HCT116 (cell line): ENCODE measurements at regions not wholly inside any gene's neighbourhood (a gene's known extent, or its start where the extent isn't known, plus 50 kb on each side); places are given as distances from the start of the nearest gene placed in this dataset.

Source experiments
- CBX3 ChIP-seq: IDR thresholded peaks from 2 replicates; pipeline ENCODE4 v1.6.1; 2012; ENCODE audit warnings: low read depth
- CTCF ChIP-seq, 3 experiments: fragments of 200-600 bp in 1 of 3; sonication (generic) in 1 of 3; IDR thresholded peaks in 2 of 3; conservative IDR thresholded peaks in 1 of 3; 2 replicates each; pipeline ENCODE4 v1.5.1; 2012 to 2017; ENCODE audit warnings: low read depth in 2 of 3, low read length in 2 of 3, antibody characterized with exemption in 1 of 3, borderline replicate concordance in 1 of 3, control low read depth in 1 of 3, mild to moderate bottlenecking in 1 of 3, mixed read lengths in 1 of 3, mixed run types in 1 of 3, moderate library complexity in 1 of 3; ENCODE audit not compliant: insufficient read depth in 1 of 3
- EGR1 ChIP-seq: IDR thresholded peaks from 2 replicates; pipeline ENCODE4 v1.6.1; 2012; ENCODE audit warnings: low read depth
- EZH2 ChIP-seq: fragments of 200-600 bp; sonication (generic); IDR thresholded peaks from 2 replicates; pipeline ENCODE4 v1.6.1; 2017; ENCODE audit warnings: antibody characterized with exemption, mixed run types
- EZH2phosphoT487 ChIP-seq: fragments of 200-600 bp; IDR thresholded peaks from 2 replicates; pipeline ENCODE4 v1.6.1; 2018; ENCODE audit warnings: antibody characterized with exemption, borderline replicate concordance
- MAX ChIP-seq: IDR thresholded peaks from 2 replicates; pipeline ENCODE4 v1.6.1; 2012
- POLR2A ChIP-seq: IDR thresholded peaks from 2 replicates; pipeline ENCODE4 v1.7.0; 2011; ENCODE audit warnings: borderline replicate concordance; ENCODE audit not compliant: insufficient read depth, insufficient read length; ENCODE audit errors: extremely low read depth
- POLR2AphosphoS5 ChIP-seq: IDR thresholded peaks from 2 replicates; pipeline ENCODE4 v1.6.1; 2011; ENCODE audit warnings: mild to moderate bottlenecking, low read depth, low read length, moderate library complexity
- REST ChIP-seq: IDR thresholded peaks from 2 replicates; pipeline ENCODE4 v1.6.1; 2012; ENCODE audit warnings: low read depth
- SIN3A ChIP-seq: IDR thresholded peaks from 2 replicates; pipeline ENCODE4 v1.6.1; 2012; ENCODE audit warnings: low read depth
- TCF7L2 ChIP-seq: IDR thresholded peaks from 2 replicates; pipeline ENCODE4 v1.7.0; 2011; ENCODE audit warnings: borderline replicate concordance, inconsistent platforms; ENCODE audit not compliant: insufficient read depth, insufficient read length; ENCODE audit errors: extremely low read depth
- YY1 ChIP-seq: IDR thresholded peaks from 2 replicates; pipeline ENCODE4 v1.6.1; 2011; ENCODE audit warnings: low read length, low read depth, moderate library complexity, mild to moderate bottlenecking; ENCODE audit not compliant: insufficient replicate concordance; ENCODE audit errors: extremely low read depth

GRCh38 chr4:163868445-163868844, 374.0 kb downstream of the TMA16 start:
- TF ChIP-seq MAX (no peak), CTCF (IDR thresholded peaks at IDR 0.05 in 2 of 3, conservative IDR thresholded peaks at IDR 0.05 in 1 of 3; ENCODE audit: borderline replicate concordance in 1 of 3, insufficient read depth in 1 of 3, low read depth in 2 of 3, low read length in 2 of 3) (no peak), CBX3 (no peak), TCF7L2 (no peak), SIN3A (no peak), YY1 (no peak), POLR2A (no peak), POLR2AphosphoS5 (no peak), REST (no peak), EZH2phosphoT487 (no peak), EGR1 (no peak), EZH2 (no peak)
